DOHH2 (cell line): ENCODE measurements at regions not wholly inside any gene's neighbourhood (a gene's known extent, or its start where the extent isn't known, plus 50 kb on each side); places are given as distances from the start of the nearest gene placed in this dataset.

Experiments used
- CTCF ChIP-seq: fragments of 200-600 bp; sonication (generic); IDR thresholded peaks from one replicate; pipeline ENCODE4 v1.5.1; 2014; ENCODE audit warnings: antibody characterized with exemption, mild to moderate bottlenecking, low read depth, low read length; ENCODE audit not compliant: poor library complexity, severe bottlenecking
- EZH2phosphoT487 ChIP-seq: fragments of 200-600 bp; sonication (generic); IDR thresholded peaks from 2 replicates; pipeline ENCODE4 v1.6.1; 2017; ENCODE audit warnings: borderline replicate concordance, mild to moderate bottlenecking, antibody characterized with exemption, low read length, moderate library complexity, mixed read lengths

GRCh38 chrX:139234898-139235297, 295.6 kb upstream of the F9 start:
- TF ChIP-seq CTCF, result no peak
- TF ChIP-seq EZH2phosphoT487, result no peak
